GM23338 (cell line): ENCODE measurements at regions not wholly inside any gene's neighbourhood (a gene's known extent, or its start where the extent isn't known, plus 50 kb on each side); places are given as distances from the start of the nearest gene placed in this dataset.

Source experiments
- CTCF ChIP-seq, 2 experiments: fragments of 200-600 bp in 1 of 2; sonication (generic) in 1 of 2; conservative IDR thresholded peaks; 2 replicates each; pipeline versions ENCODE4 v1.5.1 to v1.6.1; 2016 to 2017; ENCODE audit warnings: antibody characterized with exemption in 2 of 2, low read depth in 2 of 2, mild to moderate bottlenecking in 2 of 2, moderate library complexity in 1 of 2
- ETS1 ChIP-seq: IDR thresholded peaks from 2 replicates; pipeline ENCODE4 v1.6.1; 2016; ENCODE audit warnings: antibody characterized with exemption
- EZH2 ChIP-seq: fragments of 200-600 bp; sonication (generic); IDR thresholded peaks from one replicate; pipeline ENCODE4 v1.8.0; 2017; ENCODE audit warnings: antibody characterized with exemption, mild to moderate bottlenecking, low read depth; ENCODE audit not compliant: unreplicated experiment
- EZH2phosphoT487 ChIP-seq: fragments of 200-600 bp; sonication (generic); IDR thresholded peaks from one replicate; pipeline ENCODE4 v1.8.1; 2018; ENCODE audit warnings: antibody characterized with exemption; ENCODE audit not compliant: unreplicated experiment
- POLR2AphosphoS5 ChIP-seq: IDR thresholded peaks from 2 replicates; pipeline ENCODE4 v1.6.1; 2016; ENCODE audit warnings: antibody characterized with exemption, low read depth
- REST ChIP-seq: IDR thresholded peaks from one replicate; pipeline ENCODE4 v1.6.1; 2018; ENCODE audit warnings: antibody characterized with exemption; ENCODE audit not compliant: unreplicated experiment
- ZNF462 ChIP-seq: fragments of 250-450 bp; sonication (Bioruptor Pico); IDR thresholded peaks from 2 replicates; pipeline ENCODE4 v1.5.0; 2020; ENCODE audit warnings: mild to moderate bottlenecking, moderate library complexity

GRCh38 chr7:25059576-25059975 lies 65.5 kb downstream of the CYCS start:
- no peak for TF ChIP-seq POLR2AphosphoS5
- TF ChIP-seq CTCF (conservative IDR thresholded peaks at IDR 0.05; ENCODE audit: low read depth in 2 of 2), result no peak
- no peak for TF ChIP-seq EZH2
- TF ChIP-seq ZNF462, result no peak
- TF ChIP-seq REST, result no peak
- TF ChIP-seq ETS1, result no peak
- TF ChIP-seq EZH2phosphoT487, result no peak
